ENCODE measurements at regions not wholly inside any gene's neighbourhood (a gene's known extent, or its start where the extent isn't known, plus 50 kb on each side); places are given as distances from the start of the nearest gene placed in this dataset.

GRCh38 chr10:131402771-131403650 is 91.5 kb upstream of the TCERG1L start:
- Histone ChIP-seq H3K27me3 (ENCODE audit: control insufficient read depth in 3 of 3, insufficient read depth in 3 of 3, low read length in 3 of 3) (peaks cover 5 to 37% (median 22%) of the 10 kb centered on the region in 3 donors), H3K36me3 (ENCODE audit: control insufficient read depth in 3 of 3, insufficient read depth in 3 of 3, low read length in 3 of 3) (no peaks in the 10 kb centered on the region), H3K9me3 (ENCODE audit: control insufficient read depth in 3 of 3, low read length in 3 of 3) (no peaks in the 10 kb centered on the region), H3K27ac (ENCODE audit: low read depth, low read length) (no peak overlapping the region), H3K4me3 (ENCODE audit: low read length in 3 of 3) (no peak overlapping the region), H3K4me1 (ENCODE audit: control insufficient read depth in 3 of 3, insufficient read depth in 3 of 3, low read length in 3 of 3) (no peaks in the 10 kb centered on the region), H3K9ac (ENCODE audit: low read depth in 1 of 3, low read length in 3 of 3) (no peak overlapping the region)

GRCh38 chr10:131403936-131404335 is 92.4 kb upstream of the TCERG1L start:
- H3K9me3 ChIP-seq (ENCODE audit: control insufficient read depth in 3 of 3, low read length in 3 of 3), result no peaks in the 10 kb centered on the region

GRCh38 chr10:131404886-131405285 is 93.4 kb upstream of the TCERG1L start:
- no peaks in the 10 kb centered on the region for H3K36me3 ChIP-seq (ENCODE audit: control insufficient read depth in 3 of 3, insufficient read depth in 3 of 3, low read length in 3 of 3)
- H3K9ac ChIP-seq (ENCODE audit: low read depth in 1 of 3, low read length in 3 of 3), result no peak overlapping the region

More at GRCh38 chr10:131403936-131404335, 92.4 kb upstream of the TCERG1L start:
- Histone ChIP-seq H3K27me3 (ENCODE audit: control insufficient read depth in 3 of 3, insufficient read depth in 3 of 3, low read length in 3 of 3) (peaks cover 5 to 30% (median 14%) of the 10 kb centered on the region in 3 donors), H3K9ac (ENCODE audit: low read depth in 1 of 3, low read length in 3 of 3) (no peak overlapping the region), H3K27ac (ENCODE audit: low read depth, low read length) (no peak overlapping the region), H3K4me1 (ENCODE audit: control insufficient read depth in 3 of 3, insufficient read depth in 3 of 3, low read length in 3 of 3) (no peaks in the 10 kb centered on the region), H3K36me3 (ENCODE audit: control insufficient read depth in 3 of 3, insufficient read depth in 3 of 3, low read length in 3 of 3) (no peaks in the 10 kb centered on the region), H3K4me3 (ENCODE audit: low read length in 3 of 3) (no peak overlapping the region)

GRCh38 chr10:131406676-131407392 is 95.3 kb upstream of the TCERG1L start:
- H3K27ac ChIP-seq (ENCODE audit: low read depth, low read length), result no peak overlapping the region
- H3K9ac ChIP-seq (ENCODE audit: low read depth in 1 of 3, low read length in 3 of 3), result no peak overlapping the region
- no peaks in the 10 kb centered on the region for H3K4me1 ChIP-seq (ENCODE audit: control insufficient read depth in 3 of 3, insufficient read depth in 3 of 3, low read length in 3 of 3)
- H3K36me3 ChIP-seq (ENCODE audit: control insufficient read depth in 3 of 3, insufficient read depth in 3 of 3, low read length in 3 of 3), result no peaks in the 10 kb centered on the region
- H3K4me3 ChIP-seq (ENCODE audit: low read length in 3 of 3), result no peak overlapping the region
- H3K9me3 ChIP-seq (ENCODE audit: control insufficient read depth in 3 of 3, low read length in 3 of 3), result peaks cover 0 to 2% (median 0%) of the 10 kb centered on the region in 3 donors
- peaks cover 4 to 31% (median 13%) of the 10 kb centered on the region in 3 donors for H3K27me3 ChIP-seq (ENCODE audit: control insufficient read depth in 3 of 3, insufficient read depth in 3 of 3, low read length in 3 of 3)

More at GRCh38 chr10:131404886-131405285, 93.4 kb upstream of the TCERG1L start:
- Histone ChIP-seq H3K4me3 (ENCODE audit: low read length in 3 of 3) (no peak overlapping the region), H3K9me3 (ENCODE audit: control insufficient read depth in 3 of 3, low read length in 3 of 3) (no peaks in the 10 kb centered on the region), H3K27ac (ENCODE audit: low read depth, low read length) (no peak overlapping the region), H3K4me1 (ENCODE audit: control insufficient read depth in 3 of 3, insufficient read depth in 3 of 3, low read length in 3 of 3) (no peaks in the 10 kb centered on the region), H3K27me3 (ENCODE audit: control insufficient read depth in 3 of 3, insufficient read depth in 3 of 3, low read length in 3 of 3) (peaks cover 5 to 30% (median 14%) of the 10 kb centered on the region in 3 donors)

GRCh38 chr10:131418681-131419080 is 107.2 kb upstream of the TCERG1L start:
- Histone ChIP-seq H3K27me3 (ENCODE audit: control insufficient read depth in 3 of 3, insufficient read depth in 3 of 3, low read length in 3 of 3) (peaks cover 0 to 18% (median 0%) of the 10 kb centered on the region in 3 donors), H3K27ac (ENCODE audit: low read depth, low read length) (no peak overlapping the region)

GRCh38 chr10:131419797-131420196 is 108.3 kb upstream of the TCERG1L start:
- Histone ChIP-seq H3K4me3 (ENCODE audit: low read length in 3 of 3) (no peak overlapping the region), H3K4me1 (ENCODE audit: control insufficient read depth in 3 of 3, insufficient read depth in 3 of 3, low read length in 3 of 3) (no peaks in the 10 kb centered on the region), H3K9me3 (ENCODE audit: control insufficient read depth in 3 of 3, low read length in 3 of 3) (peaks cover 0 to 6% (median 3%) of the 10 kb centered on the region in 3 donors), H3K9ac (ENCODE audit: low read depth in 1 of 3, low read length in 3 of 3) (no peak overlapping the region), H3K27ac (ENCODE audit: low read depth, low read length) (no peak overlapping the region), H3K27me3 (ENCODE audit: control insufficient read depth in 3 of 3, insufficient read depth in 3 of 3, low read length in 3 of 3) (peaks cover 0 to 27% (median 0%) of the 10 kb centered on the region in 3 donors), H3K36me3 (ENCODE audit: control insufficient read depth in 3 of 3, insufficient read depth in 3 of 3, low read length in 3 of 3) (no peaks in the 10 kb centered on the region)

More at GRCh38 chr10:131418681-131419080, 107.2 kb upstream of the TCERG1L start:
- H3K9ac ChIP-seq (ENCODE audit: low read depth in 1 of 3, low read length in 3 of 3), result no peak overlapping the region
- H3K36me3 ChIP-seq (ENCODE audit: control insufficient read depth in 3 of 3, insufficient read depth in 3 of 3, low read length in 3 of 3), result no peaks in the 10 kb centered on the region
- peaks cover 0 to 6% (median 3%) of the 10 kb centered on the region in 3 donors for H3K9me3 ChIP-seq (ENCODE audit: control insufficient read depth in 3 of 3, low read length in 3 of 3)
- no peak overlapping the region for H3K4me3 ChIP-seq (ENCODE audit: low read length in 3 of 3)
- H3K4me1 ChIP-seq (ENCODE audit: control insufficient read depth in 3 of 3, insufficient read depth in 3 of 3, low read length in 3 of 3), result no peaks in the 10 kb centered on the region

GRCh38 chr10:131420867-131421266 is 109.3 kb upstream of the TCERG1L start:
- Histone ChIP-seq H3K4me3 (ENCODE audit: low read length in 3 of 3) (no peak overlapping the region), H3K27me3 (ENCODE audit: control insufficient read depth in 3 of 3, insufficient read depth in 3 of 3, low read length in 3 of 3) (peaks cover 0 to 27% (median 4%) of the 10 kb centered on the region in 3 donors), H3K4me1 (ENCODE audit: control insufficient read depth in 3 of 3, insufficient read depth in 3 of 3, low read length in 3 of 3) (no peaks in the 10 kb centered on the region), H3K27ac (ENCODE audit: low read depth, low read length) (no peak overlapping the region), H3K9ac (ENCODE audit: low read depth in 1 of 3, low read length in 3 of 3) (no peak overlapping the region), H3K9me3 (ENCODE audit: control insufficient read depth in 3 of 3, low read length in 3 of 3) (peaks cover 0 to 6% (median 3%) of the 10 kb centered on the region in 3 donors), H3K36me3 (ENCODE audit: control insufficient read depth in 3 of 3, insufficient read depth in 3 of 3, low read length in 3 of 3) (no peaks in the 10 kb centered on the region)

GRCh38 chr10:131421381-131421780 is 109.9 kb upstream of the TCERG1L start:
- H3K36me3 ChIP-seq (ENCODE audit: control insufficient read depth in 3 of 3, insufficient read depth in 3 of 3, low read length in 3 of 3), result no peaks in the 10 kb centered on the region
- H3K27me3 ChIP-seq (ENCODE audit: control insufficient read depth in 3 of 3, insufficient read depth in 3 of 3, low read length in 3 of 3), result peaks cover 0 to 28% (median 6%) of the 10 kb centered on the region in 3 donors
- H3K9me3 ChIP-seq (ENCODE audit: control insufficient read depth in 3 of 3, low read length in 3 of 3), result peaks cover 0 to 6% (median 3%) of the 10 kb centered on the region in 3 donors
- no peak overlapping the region for H3K4me3 ChIP-seq (ENCODE audit: low read length in 3 of 3)
- no peaks in the 10 kb centered on the region for H3K4me1 ChIP-seq (ENCODE audit: control insufficient read depth in 3 of 3, insufficient read depth in 3 of 3, low read length in 3 of 3)
- H3K27ac ChIP-seq (ENCODE audit: low read depth, low read length), result no peak overlapping the region
- no peak overlapping the region for H3K9ac ChIP-seq (ENCODE audit: low read depth in 1 of 3, low read length in 3 of 3)

- Histone ChIP-seq H3K4me3 (ENCODE audit: low read length in 3 of 3) (no peak overlapping the region), H3K36me3 (ENCODE audit: control insufficient read depth in 3 of 3, insufficient read depth in 3 of 3, low read length in 3 of 3) (no peaks in the 10 kb centered on the region), H3K9ac (ENCODE audit: low read depth in 1 of 3, low read length in 3 of 3) (no peak overlapping the region), H3K4me1 (ENCODE audit: control insufficient read depth in 3 of 3, insufficient read depth in 3 of 3, low read length in 3 of 3) (no peaks in the 10 kb centered on the region), H3K9me3 (ENCODE audit: control insufficient read depth in 3 of 3, low read length in 3 of 3) (no peaks in the 10 kb centered on the region), H3K27me3 (ENCODE audit: control insufficient read depth in 3 of 3, insufficient read depth in 3 of 3, low read length in 3 of 3) (peaks cover 0 to 29% (median 13%) of the 10 kb centered on the region in 3 donors), H3K27ac (ENCODE audit: low read depth, low read length) (no peak overlapping the region)
These were observed 111.2 kb upstream of the TCERG1L start for GRCh38 chr10:131422731-131423130.

GRCh38 chr10:131424053-131424452 is 112.5 kb upstream of the TCERG1L start:
- Histone ChIP-seq H3K9me3 (ENCODE audit: control insufficient read depth in 3 of 3, low read length in 3 of 3) (no peaks in the 10 kb centered on the region), H3K36me3 (ENCODE audit: control insufficient read depth in 3 of 3, insufficient read depth in 3 of 3, low read length in 3 of 3) (no peaks in the 10 kb centered on the region), H3K4me1 (ENCODE audit: control insufficient read depth in 3 of 3, insufficient read depth in 3 of 3, low read length in 3 of 3) (no peaks in the 10 kb centered on the region), H3K27ac (ENCODE audit: low read depth, low read length) (no peak overlapping the region), H3K4me3 (ENCODE audit: low read length in 3 of 3) (no peak overlapping the region), H3K9ac (ENCODE audit: low read depth in 1 of 3, low read length in 3 of 3) (no peak overlapping the region), H3K27me3 (ENCODE audit: control insufficient read depth in 3 of 3, insufficient read depth in 3 of 3, low read length in 3 of 3) (peaks cover 0 to 32% (median 16%) of the 10 kb centered on the region in 3 donors)
